GM23338 (cell line): ENCODE measurements at regions not wholly inside any gene's neighbourhood (a gene's known extent, or its start where the extent isn't known, plus 50 kb on each side); places are given as distances from the start of the nearest gene placed in this dataset.

Experiments used
- ATAC-seq: fragments of 200-7000 bp; cut with Tn5 transposase; 3 replicates; pipeline ENCODE4 v1.9.1; 2020
- DNase-seq: peaks from one replicate; pipeline ENCODE4 v3.0.0-alpha.2; 2015; ENCODE audit warnings: low spot score
- H2AFZ ChIP-seq: fragments of 200-600 bp; sonication (generic); 2 replicates; pipeline ENCODE4 v1.8.0; 2016; ENCODE audit warnings: antibody characterized with exemption, mild to moderate bottlenecking, moderate library complexity
- H3F3A ChIP-seq: fragments of 200-600 bp; sonication (generic); replicated peaks from 2 replicates; pipeline ENCODE4 v1.8.0; 2017; ENCODE audit warnings: antibody characterized with exemption, mixed run types, low read depth
- H3K27ac ChIP-seq: fragments of 200-600 bp; sonication (generic); 2 replicates; pipeline ENCODE4 v1.6.1; 2016; ENCODE audit warnings: low read depth
- H3K27me3 ChIP-seq: fragments of 200-600 bp; sonication (generic); 2 replicates; pipeline ENCODE4 v1.8.0; 2016; ENCODE audit warnings: mild to moderate bottlenecking, mixed run types, moderate library complexity; ENCODE audit not compliant: insufficient read depth
- H3K36me3 ChIP-seq: fragments of 200-600 bp; sonication (generic); 2 replicates; pipeline ENCODE4 v1.8.0; 2016; ENCODE audit warnings: mild to moderate bottlenecking; ENCODE audit not compliant: insufficient read depth
- H3K4me1 ChIP-seq: fragments of 200-600 bp; sonication (generic); 2 replicates; pipeline ENCODE4 v1.8.0; 2016; ENCODE audit warnings: mild to moderate bottlenecking, moderate library complexity; ENCODE audit not compliant: insufficient read depth
- H3K4me2 ChIP-seq: fragments of 200-600 bp; sonication (generic); 2 replicates; pipeline ENCODE4 v1.7.1; 2017; ENCODE audit warnings: mixed run types
- H3K4me3 ChIP-seq: fragments of 200-600 bp; sonication (generic); 2 replicates; pipeline ENCODE4 v1.6.1; 2016; ENCODE audit warnings: mixed run types
- H3K79me2 ChIP-seq: fragments of 200-600 bp; sonication (generic); replicated peaks from 2 replicates; pipeline ENCODE4 v1.8.0; 2017; ENCODE audit warnings: mild to moderate bottlenecking; ENCODE audit not compliant: insufficient read depth
- H3K9me2 ChIP-seq: fragments of 200-600 bp; sonication (generic); 2 replicates; pipeline ENCODE4 v1.8.0; 2017; ENCODE audit not compliant: insufficient read depth
- H4K20me1 ChIP-seq: fragments of 200-600 bp; sonication (generic); replicated peaks from 2 replicates; pipeline ENCODE4 v1.8.0; 2017; ENCODE audit warnings: mild to moderate bottlenecking; ENCODE audit not compliant: insufficient read depth
- H3K27ac Mint-ChIP-seq: 2 replicates; pipeline ENCODE4 v1.8.0; 2020; ENCODE audit warnings: inconsistent platforms, mild to moderate bottlenecking, moderate library complexity, mixed read lengths
- H3K27me3 Mint-ChIP-seq: 3 replicates; pipeline ENCODE4 v1.8.0; 2022; ENCODE audit warnings: low read depth, mild to moderate bottlenecking, moderate library complexity, mixed read lengths, inconsistent platforms; ENCODE audit not compliant: insufficient read depth, poor library complexity
- H3K36me3 Mint-ChIP-seq: 3 replicates; pipeline ENCODE4 v1.8.0; 2021; ENCODE audit warnings: low read depth, mild to moderate bottlenecking, inconsistent platforms, moderate library complexity, mixed read lengths
- H3K4me1 Mint-ChIP-seq: 3 replicates; pipeline ENCODE4 v1.8.0; 2020; ENCODE audit warnings: mild to moderate bottlenecking, inconsistent platforms, mixed read lengths
- H3K4me3 Mint-ChIP-seq: 3 replicates; pipeline ENCODE4 v1.8.0; 2021; ENCODE audit warnings: moderate library complexity, mild to moderate bottlenecking, inconsistent platforms, mixed read lengths
- H3K9me3 Mint-ChIP-seq: 3 replicates; pipeline ENCODE4 v1.8.0; 2020; ENCODE audit warnings: moderate library complexity, mild to moderate bottlenecking, inconsistent platforms, mixed read lengths
- CREB1 ChIP-seq: fragments of 250-450 bp; sonication (Bioruptor Pico); IDR thresholded peaks from 2 replicates; pipeline ENCODE4 v1.5.0; 2020; ENCODE audit warnings: low read depth, mild to moderate bottlenecking, moderate library complexity
- CTCF ChIP-seq, 2 experiments: fragments of 200-600 bp in 1 of 2; sonication (generic) in 1 of 2; conservative IDR thresholded peaks; 2 replicates each; pipeline versions ENCODE4 v1.5.1 to v1.6.1; 2016 to 2017; ENCODE audit warnings: antibody characterized with exemption in 2 of 2, low read depth in 2 of 2, mild to moderate bottlenecking in 2 of 2, moderate library complexity in 1 of 2
- ETS1 ChIP-seq: IDR thresholded peaks from 2 replicates; pipeline ENCODE4 v1.6.1; 2016; ENCODE audit warnings: antibody characterized with exemption
- EZH2 ChIP-seq: fragments of 200-600 bp; sonication (generic); IDR thresholded peaks from one replicate; pipeline ENCODE4 v1.8.0; 2017; ENCODE audit warnings: antibody characterized with exemption, mild to moderate bottlenecking, low read depth; ENCODE audit not compliant: unreplicated experiment
- EZH2phosphoT487 ChIP-seq: fragments of 200-600 bp; sonication (generic); IDR thresholded peaks from one replicate; pipeline ENCODE4 v1.8.1; 2018; ENCODE audit warnings: antibody characterized with exemption; ENCODE audit not compliant: unreplicated experiment
- NANOG ChIP-seq: IDR thresholded peaks from 2 replicates; pipeline ENCODE4 v1.6.1; 2016; ENCODE audit warnings: antibody characterized with exemption, borderline replicate concordance
- REST ChIP-seq: IDR thresholded peaks from one replicate; pipeline ENCODE4 v1.6.1; 2018; ENCODE audit warnings: antibody characterized with exemption; ENCODE audit not compliant: unreplicated experiment
- STAT1 ChIP-seq: IDR thresholded peaks from one replicate; pipeline ENCODE4 v1.6.1; 2016; ENCODE audit warnings: antibody characterized with exemption; ENCODE audit not compliant: unreplicated experiment
- ZNF114 ChIP-seq: fragments of 250-450 bp; sonication (Bioruptor Pico); IDR thresholded peaks from 2 replicates; pipeline ENCODE4 v1.5.0; 2020; ENCODE audit warnings: mild to moderate bottlenecking, moderate library complexity

- ATAC-seq (no peak), DNase-seq (no peak)
- Histone ChIP-seq H3K9me2 (peaks cover 4% of the 10 kb centered on the region; the same call in 1 of the 2 replicates), H3K4me1 (no peaks in the 10 kb centered on the region), H3K4me2 (no peak overlapping the region), H3K36me3 (no peaks in the 10 kb centered on the region), H4K20me1 (no peaks in the 10 kb centered on the region), H3K27ac (no peak overlapping the region), H2AFZ (no peak overlapping the region; the same call in 1 of the 2 replicates), H3F3A (no peaks in the 10 kb centered on the region), H3K27me3 (no peaks in the 10 kb centered on the region), H3K79me2 (no peaks in the 10 kb centered on the region), H3K4me3 (no peak overlapping the region)
- peaks cover 5% of the 10 kb centered on the region; the same call in 2 of the 3 replicates for H3K9me3 Mint-ChIP-seq
- H3K4me1 Mint-ChIP-seq, result no peaks in the 10 kb centered on the region
- H3K27me3 Mint-ChIP-seq, result no peaks in the 10 kb centered on the region
- H3K4me3 Mint-ChIP-seq, result no peak overlapping the region
- no peak for TF ChIP-seq CREB1 (CRISPR knock-in tag)
- TF ChIP-seq CTCF (conservative IDR thresholded peaks at IDR 0.05; ENCODE audit: low read depth in 2 of 2), result no peak
- no peak for TF ChIP-seq ETS1
- H3K36me3 Mint-ChIP-seq, result no peaks in the 10 kb centered on the region
- H3K27ac Mint-ChIP-seq, result no peak overlapping the region
Observed at GRCh38 chr21:14758849-14759248, 212.7 kb upstream of the SAMSN1 start.

- H3K4me1 ChIP-seq, result no peaks in the 10 kb centered on the region
- H4K20me1 ChIP-seq, result no peaks in the 10 kb centered on the region
- no peaks in the 10 kb centered on the region for H3K79me2 ChIP-seq
- H3K27me3 Mint-ChIP-seq, result no peaks in the 10 kb centered on the region
- H3K36me3 Mint-ChIP-seq, result no peaks in the 10 kb centered on the region
- H3K4me3 Mint-ChIP-seq, result no peak overlapping the region
- H3K9me3 Mint-ChIP-seq, result peaks cover 5% of the 10 kb centered on the region; the same call in 2 of the 3 replicates
- DNase-seq (no peak), ATAC-seq (no peak)
- H3K9me2 ChIP-seq, result peaks cover 4% of the 10 kb centered on the region; the same call in 1 of the 2 replicates
- H3F3A ChIP-seq, result no peaks in the 10 kb centered on the region
- no peaks in the 10 kb centered on the region for H3K36me3 ChIP-seq
- no peak overlapping the region for H3K27ac Mint-ChIP-seq
- H3K27me3 ChIP-seq, result no peaks in the 10 kb centered on the region
- no peak overlapping the region for H2AFZ ChIP-seq
- H3K4me1 Mint-ChIP-seq, result no peaks in the 10 kb centered on the region
- no peak overlapping the region for H3K4me2 ChIP-seq
- H3K4me3 ChIP-seq, result no peak overlapping the region
- H3K27ac ChIP-seq, result no peak overlapping the region
- TF ChIP-seq STAT1 (no peak), EZH2 (no peak), EZH2phosphoT487 (no peak), ZNF114 (CRISPR knock-in tag) (no peak), REST (no peak), NANOG (no peak)
Observed at GRCh38 chr21:14757533-14758327, 211.6 kb upstream of the SAMSN1 start.
